Aorta (tissue), 5 donors: ENCODE measurements at regions not wholly inside any gene's neighbourhood (a gene's known extent, or its start where the extent isn't known, plus 50 kb on each side); places are given as distances from the start of the nearest gene placed in this dataset.

Experiments
- ATAC-seq: fragments of 200-7000 bp; cut with Tn5 transposase; one replicate; pipeline ENCODE4 v1.9.1; 2022; ENCODE audit warnings: moderate library complexity; ENCODE audit not compliant: low FRiP score
- DNase-seq, 2 donors: peaks; one replicate each; pipeline ENCODE4 v3.0.0-alpha.2; 2020
- H3K27ac ChIP-seq, 2 donors: one replicate each; pipeline ENCODE4 v1.5.1; 2013; ENCODE audit warnings: low read length in 2 of 2, mild to moderate bottlenecking in 2 of 2, moderate library complexity in 2 of 2, control low read depth in 1 of 2, inconsistent platforms in 1 of 2, low read depth in 1 of 2
- H3K27me3 ChIP-seq, 2 donors: one replicate each; pipeline ENCODE4 v1.6.1; 2013; ENCODE audit warnings: control low read depth in 1 of 2, low read length in 1 of 2, mild to moderate bottlenecking in 1 of 2, moderate library complexity in 1 of 2; ENCODE audit not compliant: insufficient read depth in 2 of 2, control insufficient read depth in 1 of 2
- H3K36me3 ChIP-seq, 2 donors: one replicate each; pipeline ENCODE4 v1.6.1; 2013; ENCODE audit warnings: control low read depth in 1 of 2, low read length in 1 of 2, mild to moderate bottlenecking in 1 of 2; ENCODE audit not compliant: insufficient read depth in 2 of 2, control insufficient read depth in 1 of 2
- H3K4me1 ChIP-seq, 2 donors: one replicate each; pipeline ENCODE4 v1.6.1; 2013; ENCODE audit warnings: low read length in 2 of 2, control low read depth in 1 of 2, mild to moderate bottlenecking in 1 of 2, moderate library complexity in 1 of 2; ENCODE audit not compliant: insufficient read depth in 2 of 2, control insufficient read depth in 1 of 2
- H3K4me3 ChIP-seq, 2 donors: one replicate each; pipeline ENCODE4 v1.5.1; 2013; ENCODE audit warnings: low read length in 2 of 2, control low read depth in 1 of 2, mild to moderate bottlenecking in 1 of 2
- H3K9me3 ChIP-seq: one replicate; pipeline ENCODE4 v1.6.1; 2013; ENCODE audit warnings: mild to moderate bottlenecking, low read length; ENCODE audit not compliant: control insufficient read depth
- WGBS, 2 donors: extraction: QIAGEN DNeasy Blood & Tissue Kit; methylation state at CpG; one replicate each; pipeline ENCODE4 v1.1.7; 2013; 5-methylcytosine and 5-hydroxymethylcytosine counted together
- intact Hi-C, 2 donors: fragments of 100-400 bp; cut with DNase I; formaldehyde crosslinking; loops; one replicate each; pipeline versions ENCODE4 v1.14.2 to v1.15.0; 2022
- donor health status: healthy with polysubstance abuse.
- donor health status: Bipolar disorder and iron deficiency.
- donor health status: DM: no; HTN: no; CAD: no.
- donor health status: DM: no; HTN: no; CAD: no.
- donor health status: DM: yes; HTN: yes; CAD: no.

GRCh38 chr1:186536273-186536890 is 75.5 kb upstream of the PDC start:
- Histone ChIP-seq H3K4me3 (no peak overlapping the region), H3K9me3 (no peaks in the 10 kb centered on the region), H3K4me1 (no peaks in the 10 kb centered on the region), H3K36me3 (no peaks in the 10 kb centered on the region), H3K27ac (no peak overlapping the region), H3K27me3 (no peaks in the 10 kb centered on the region)
- intact Hi-C loops, result loop anchor here in 1 of 2 donors (5.0 kb wide), 1 partner anchor 34 kb away; no protein-coding TSS in a partner anchor
- 69 to 76% methylated on average over 3 of the region's 3 CpGs for WGBS, 2 donors
- no peak for ATAC-seq
- DNase-seq, result no peak

GRCh38 chr1:186535388-186536133 is 74.6 kb upstream of the PDC start:
- Histone ChIP-seq H3K27ac (no peak overlapping the region), H3K9me3 (no peaks in the 10 kb centered on the region), H3K4me3 (no peak overlapping the region), H3K27me3 (no peaks in the 10 kb centered on the region), H3K36me3 (no peaks in the 10 kb centered on the region), H3K4me1 (no peaks in the 10 kb centered on the region)
- intact Hi-C loops, result loop anchor here in 1 of 2 donors (5.0 kb wide), 1 partner anchor 33 kb away; no protein-coding TSS in a partner anchor
- ATAC-seq (no peak), DNase-seq (no peak)
- 29 to 35% methylated on average over 5 of the region's 5 CpGs for WGBS, 2 donors

GRCh38 chr1:186534401-186534800 is 73.5 kb upstream of the PDC start:
- 93 to 94% methylated on average over 4 of the region's 4 CpGs for WGBS, 2 donors
- no peaks in the 10 kb centered on the region for H3K9me3 ChIP-seq
- intact Hi-C loops, result no loop called here
- no peak overlapping the region for H3K27ac ChIP-seq
- no peaks in the 10 kb centered on the region for H3K4me1 ChIP-seq
- H3K36me3 ChIP-seq, result no peaks in the 10 kb centered on the region
- no peaks in the 10 kb centered on the region for H3K27me3 ChIP-seq
- ATAC-seq (no peak), DNase-seq (no peak)
- no peak overlapping the region for H3K4me3 ChIP-seq

- Histone ChIP-seq H3K27ac (no peak overlapping the region), H3K4me1 (no peaks in the 10 kb centered on the region), H3K36me3 (no peaks in the 10 kb centered on the region), H3K9me3 (no peaks in the 10 kb centered on the region), H3K27me3 (no peaks in the 10 kb centered on the region), H3K4me3 (no peak overlapping the region)
- intact Hi-C loops, result no loop called here
- 94 to 96% methylated on average over 2 of the region's 2 CpGs for WGBS, 2 donors
- no peak for DNase-seq
- ATAC-seq, result no peak
Observed at GRCh38 chr1:186532466-186532865, 71.6 kb upstream of the PDC start.

- intact Hi-C loops, result no loop called here
Observed at GRCh38 chr1:186531561-186532165, 70.7 kb upstream of the PDC start.

GRCh38 chr1:186530109-186530508 is 69.2 kb upstream of the PDC start:
- intact Hi-C loops, result no loop called here
- Histone ChIP-seq H3K9me3 (no peaks in the 10 kb centered on the region), H3K4me3 (no peak overlapping the region), H3K27ac (no peak overlapping the region), H3K4me1 (no peaks in the 10 kb centered on the region), H3K27me3 (no peaks in the 10 kb centered on the region), H3K36me3 (no peaks in the 10 kb centered on the region)
- WGBS, 2 donors, result 60 to 63% methylated on average over 2 of the region's 2 CpGs
- ATAC-seq (no peak), DNase-seq (no peak)

More at GRCh38 chr1:186531561-186532165, 70.7 kb upstream of the PDC start:
- ATAC-seq (no peak), DNase-seq (no peak)
- no peaks in the 10 kb centered on the region for H3K4me1 ChIP-seq
- 72 to 89% methylated on average over 1 of the region's 1 CpG for WGBS, 2 donors
- H3K4me3 ChIP-seq, result no peak overlapping the region
- no peaks in the 10 kb centered on the region for H3K27me3 ChIP-seq
- no peaks in the 10 kb centered on the region for H3K9me3 ChIP-seq
- H3K36me3 ChIP-seq, result no peaks in the 10 kb centered on the region
- H3K27ac ChIP-seq, result no peak overlapping the region

GRCh38 chr1:186519982-186520381 is 59.1 kb upstream of the PDC start:
- no peaks in the 10 kb centered on the region for H3K4me1 ChIP-seq
- intact Hi-C loops, result no loop called here
- peaks cover 2% of the 10 kb centered on the region for H3K9me3 ChIP-seq
- H3K36me3 ChIP-seq, result no peaks in the 10 kb centered on the region
- no peak overlapping the region for H3K4me3 ChIP-seq
- DNase-seq, result no peak
- ATAC-seq, result no peak
- H3K27me3 ChIP-seq, result no peaks in the 10 kb centered on the region
- no peak overlapping the region for H3K27ac ChIP-seq

- peaks cover 2% of the 10 kb centered on the region for H3K9me3 ChIP-seq
- no peak overlapping the region for H3K4me3 ChIP-seq
- no peaks in the 10 kb centered on the region for H3K4me1 ChIP-seq
- no peaks in the 10 kb centered on the region for H3K36me3 ChIP-seq
- 78 to 81% methylated on average over 4 of the region's 4 CpGs for WGBS, 2 donors
- intact Hi-C loops, result no loop called here
- no peak for DNase-seq
- no peak for ATAC-seq
- no peaks in the 10 kb centered on the region for H3K27me3 ChIP-seq
- no peak overlapping the region for H3K27ac ChIP-seq
Observed at GRCh38 chr1:186518822-186519381, 58.0 kb upstream of the PDC start.
